Activated naive CD8-positive, alpha-beta T cell treated with anti-CD3 and anti-CD28 coated beads, Interleukin-2, amount 50 U/mL, for 24 hours (primary cell): ENCODE measurements at regions not wholly inside any gene's neighbourhood (a gene's known extent, or its start where the extent isn't known, plus 50 kb on each side); places are given as distances from the start of the nearest gene placed in this dataset.

Experiments used
- ATAC-seq: fragments of 150-1000 bp; cut with Tn5 transposase; one replicate; pipeline ENCODE4 v1.10.0; 2021
- DNase-seq: peaks from one replicate; pipeline ENCODE4 v3.0.0; 2021
- H3K27ac Mint-ChIP-seq: one replicate; pipeline ENCODE4 v1.8.0; 2021; ENCODE audit warnings: mild to moderate bottlenecking, mixed read lengths
- H3K27me3 Mint-ChIP-seq: one replicate; pipeline ENCODE4 v1.8.0; 2021; ENCODE audit warnings: mixed read lengths
- H3K36me3 Mint-ChIP-seq: one replicate; pipeline ENCODE4 v1.8.0; 2021; ENCODE audit warnings: low read depth, mixed read lengths
- H3K4me1 Mint-ChIP-seq: one replicate; pipeline ENCODE4 v1.8.0; 2021; ENCODE audit warnings: mixed read lengths
- H3K4me3 Mint-ChIP-seq: one replicate; pipeline ENCODE4 v1.8.0; 2021; ENCODE audit warnings: mild to moderate bottlenecking, moderate library complexity, mixed read lengths
- H3K9me3 Mint-ChIP-seq: one replicate; pipeline ENCODE4 v1.8.0; 2021; ENCODE audit warnings: mixed read lengths

DNA sequence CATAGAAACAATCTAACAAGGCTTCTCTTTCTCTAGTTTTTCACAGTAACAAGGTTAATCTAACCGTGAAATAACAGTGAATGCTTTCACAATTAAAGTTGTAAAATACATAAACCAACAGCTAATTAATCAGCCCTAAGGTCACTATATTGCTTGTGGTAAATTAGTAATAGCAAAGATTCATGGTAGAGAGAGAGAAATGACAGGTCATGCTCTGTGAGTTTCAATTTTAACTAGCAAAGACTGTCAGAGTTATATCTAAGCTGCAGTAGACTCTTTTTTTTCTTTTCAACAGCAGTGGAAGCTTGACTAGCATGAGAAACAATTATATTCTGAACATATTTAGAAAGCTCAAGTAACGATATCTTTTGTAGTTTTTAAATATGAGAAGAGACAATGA lies 1068.0 kb downstream of the MAT2B start:
- Mint-ChIP-seq H3K36me3 (no peaks in the 10 kb centered on the region), H3K4me3 (no peak overlapping the region), H3K27me3 (no peaks in the 10 kb centered on the region), H3K4me1 (no peaks in the 10 kb centered on the region), H3K27ac (no peak overlapping the region), H3K9me3 (peaks cover 7% of the 10 kb centered on the region)
- no peak for ATAC-seq
- DNase-seq, result no peak

DNA sequence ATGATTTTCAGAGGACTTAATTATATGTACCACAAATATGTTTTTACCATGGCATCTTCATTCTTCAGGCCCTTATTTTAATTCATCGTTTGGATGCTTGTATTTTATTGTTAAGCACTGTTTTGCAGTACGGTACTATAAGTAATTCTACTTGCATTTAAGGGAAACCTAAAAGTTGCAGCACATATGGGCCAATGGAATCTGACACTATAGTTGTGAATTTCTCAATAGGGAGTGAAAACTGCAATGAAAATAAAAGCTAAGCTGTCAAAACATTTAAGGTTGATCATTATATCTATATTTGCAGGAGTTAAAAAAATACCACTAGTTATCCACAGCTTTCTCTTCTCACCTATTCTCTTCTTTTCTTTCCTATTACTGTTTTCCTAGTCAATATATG lies 1071.8 kb downstream of the MAT2B start:
- H3K27ac Mint-ChIP-seq, result no peak overlapping the region
- H3K36me3 Mint-ChIP-seq, result no peaks in the 10 kb centered on the region
- H3K4me3 Mint-ChIP-seq, result no peak overlapping the region
- ATAC-seq (no peak), DNase-seq (no peak)
- no peaks in the 10 kb centered on the region for H3K9me3 Mint-ChIP-seq
- H3K4me1 Mint-ChIP-seq, result no peaks in the 10 kb centered on the region
- no peaks in the 10 kb centered on the region for H3K27me3 Mint-ChIP-seq

DNA sequence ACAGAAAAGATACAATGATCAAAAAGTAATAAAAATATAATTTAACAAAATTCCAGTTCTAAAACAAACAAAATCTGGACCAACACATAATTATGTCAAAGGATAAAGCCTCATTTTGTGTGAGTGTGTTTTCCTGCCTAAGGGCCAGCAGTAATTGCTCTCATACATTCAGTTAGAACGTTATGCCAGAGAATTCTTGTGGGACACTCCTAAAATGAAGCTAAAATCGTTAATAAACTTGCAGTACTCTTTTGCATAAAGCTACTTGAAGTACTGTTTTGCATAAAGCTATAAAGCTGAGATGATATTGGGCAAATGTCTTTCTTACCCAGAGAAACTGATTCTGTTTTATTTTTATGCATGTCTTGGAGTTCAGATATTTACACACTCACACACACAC lies 1072.3 kb downstream of the MAT2B start:
- Mint-ChIP-seq H3K4me3 (no peak overlapping the region), H3K27ac (no peak overlapping the region), H3K9me3 (no peaks in the 10 kb centered on the region), H3K27me3 (no peaks in the 10 kb centered on the region), H3K4me1 (no peaks in the 10 kb centered on the region), H3K36me3 (no peaks in the 10 kb centered on the region)
- DNase-seq (no peak), ATAC-seq (no peak)

DNA sequence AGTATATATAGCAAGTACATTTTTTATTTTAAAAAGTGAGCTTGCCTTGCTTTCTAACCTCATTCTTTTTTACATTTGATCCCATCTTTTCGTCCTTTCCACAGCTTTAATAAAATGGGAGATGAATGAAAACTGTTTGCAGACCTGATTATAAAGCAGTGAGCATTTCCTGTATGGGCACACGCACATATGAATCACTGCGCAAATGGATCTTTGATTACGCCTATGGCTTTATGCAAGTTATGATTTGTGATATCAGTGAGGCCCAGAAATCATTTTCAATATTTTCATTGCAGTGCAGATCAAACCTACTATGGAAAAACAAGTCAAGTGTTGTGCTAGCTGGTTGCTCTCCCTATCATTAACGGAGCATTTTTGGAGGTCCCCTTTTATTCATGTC lies 1073.0 kb downstream of the MAT2B start:
- ATAC-seq (no peak), DNase-seq (no peak)
- H3K27me3 Mint-ChIP-seq, result no peaks in the 10 kb centered on the region
- no peak overlapping the region for H3K27ac Mint-ChIP-seq
- H3K4me3 Mint-ChIP-seq, result no peak overlapping the region
- H3K9me3 Mint-ChIP-seq, result no peaks in the 10 kb centered on the region
- H3K36me3 Mint-ChIP-seq, result no peaks in the 10 kb centered on the region
- no peaks in the 10 kb centered on the region for H3K4me1 Mint-ChIP-seq

DNA sequence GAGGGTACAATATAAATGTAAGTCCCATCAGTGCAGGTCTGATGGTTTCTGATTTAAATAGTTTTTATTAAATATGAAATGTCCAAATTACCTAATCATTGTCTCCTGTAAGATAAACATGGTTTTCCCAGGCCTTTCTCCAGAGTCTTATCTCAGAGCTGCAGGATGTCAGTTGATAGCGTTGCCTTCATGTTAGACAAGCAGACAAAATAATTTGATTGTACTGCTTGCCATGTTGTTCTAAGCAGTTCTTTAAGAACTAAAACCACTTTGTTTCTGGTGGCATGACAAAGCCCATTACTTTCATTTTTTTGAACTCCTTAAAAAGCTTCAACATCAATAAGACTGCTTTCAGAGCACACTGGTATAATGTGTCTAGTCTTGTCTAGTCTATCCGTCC lies 1073.5 kb downstream of the MAT2B start:
- Mint-ChIP-seq H3K4me3 (no peak overlapping the region), H3K27ac (no peak overlapping the region), H3K9me3 (no peaks in the 10 kb centered on the region), H3K4me1 (no peaks in the 10 kb centered on the region), H3K36me3 (no peaks in the 10 kb centered on the region), H3K27me3 (no peaks in the 10 kb centered on the region)
- DNase-seq, result no peak
- no peak for ATAC-seq

DNA sequence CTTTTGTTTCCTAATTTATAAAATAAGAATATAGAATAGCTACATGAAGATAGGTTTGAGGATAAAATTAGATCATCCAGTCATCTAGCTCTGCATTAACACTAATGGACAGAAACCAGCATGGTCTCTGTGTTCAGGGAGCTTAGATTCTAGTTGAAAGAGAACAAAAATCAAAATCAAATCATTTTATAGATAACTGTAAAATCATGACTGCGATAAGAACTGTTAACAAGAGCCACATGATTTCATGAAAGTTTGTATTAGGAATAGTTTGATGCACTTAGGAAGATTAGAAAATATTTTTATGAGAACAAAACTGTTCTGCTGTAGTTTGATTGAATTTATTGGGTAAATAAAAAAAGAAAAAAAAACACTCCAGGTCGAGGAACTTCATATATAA lies 1074.7 kb downstream of the MAT2B start:
- no peaks in the 10 kb centered on the region for H3K4me1 Mint-ChIP-seq
- no peak overlapping the region for H3K4me3 Mint-ChIP-seq
- no peaks in the 10 kb centered on the region for H3K27me3 Mint-ChIP-seq
- DNase-seq (no peak), ATAC-seq (no peak)
- H3K27ac Mint-ChIP-seq, result no peak overlapping the region
- H3K36me3 Mint-ChIP-seq, result no peaks in the 10 kb centered on the region
- H3K9me3 Mint-ChIP-seq, result peaks cover 2% of the 10 kb centered on the region

DNA sequence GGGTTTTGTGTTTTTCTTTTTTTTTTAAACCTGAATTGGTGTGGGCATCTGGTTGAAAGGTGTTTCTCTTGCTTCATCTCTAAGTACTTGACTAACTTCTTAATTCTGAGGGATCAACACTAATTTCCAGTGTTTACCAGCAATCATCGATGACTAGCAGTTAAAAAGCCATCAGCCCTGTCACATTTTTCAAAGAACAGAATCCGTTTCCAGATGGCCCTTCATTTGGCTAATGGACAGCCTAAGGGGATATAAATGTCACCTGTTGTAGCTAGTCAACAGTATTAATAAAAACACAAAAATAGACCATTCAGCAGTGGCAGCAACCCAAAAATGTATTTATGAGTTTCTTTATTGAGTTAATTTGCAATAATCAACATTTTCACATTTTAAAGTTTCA lies 1076.5 kb downstream of the MAT2B start:
- Mint-ChIP-seq H3K4me1 (no peaks in the 10 kb centered on the region), H3K27me3 (no peaks in the 10 kb centered on the region), H3K4me3 (no peak overlapping the region), H3K9me3 (peaks cover 8% of the 10 kb centered on the region), H3K36me3 (no peaks in the 10 kb centered on the region), H3K27ac (no peak overlapping the region)
- ATAC-seq (no peak), DNase-seq (no peak)

DNA sequence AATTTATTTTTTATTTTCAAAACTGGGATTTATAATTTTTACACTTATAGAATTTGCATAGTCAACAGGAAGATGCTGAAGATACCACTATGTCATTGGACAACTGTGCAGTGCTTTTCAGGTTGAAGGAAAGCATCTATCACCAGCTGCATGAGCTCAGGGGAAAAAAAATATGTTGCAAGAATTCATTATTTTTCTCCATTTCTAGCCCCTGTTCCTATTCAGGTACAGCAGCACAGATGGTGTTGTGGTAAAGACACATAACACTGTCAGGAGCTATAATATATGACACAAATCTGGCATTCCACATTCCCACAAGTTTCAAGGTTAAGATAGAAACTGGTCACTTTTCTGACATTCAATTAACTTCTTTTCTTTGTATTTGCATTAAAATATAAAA lies 1088.6 kb downstream of the MAT2B start:
- Mint-ChIP-seq H3K36me3 (no peaks in the 10 kb centered on the region), H3K27ac (no peak overlapping the region), H3K4me3 (no peak overlapping the region), H3K9me3 (peaks cover 4% of the 10 kb centered on the region), H3K4me1 (no peaks in the 10 kb centered on the region), H3K27me3 (no peaks in the 10 kb centered on the region)
- DNase-seq, result no peak
- no peak for ATAC-seq

DNA sequence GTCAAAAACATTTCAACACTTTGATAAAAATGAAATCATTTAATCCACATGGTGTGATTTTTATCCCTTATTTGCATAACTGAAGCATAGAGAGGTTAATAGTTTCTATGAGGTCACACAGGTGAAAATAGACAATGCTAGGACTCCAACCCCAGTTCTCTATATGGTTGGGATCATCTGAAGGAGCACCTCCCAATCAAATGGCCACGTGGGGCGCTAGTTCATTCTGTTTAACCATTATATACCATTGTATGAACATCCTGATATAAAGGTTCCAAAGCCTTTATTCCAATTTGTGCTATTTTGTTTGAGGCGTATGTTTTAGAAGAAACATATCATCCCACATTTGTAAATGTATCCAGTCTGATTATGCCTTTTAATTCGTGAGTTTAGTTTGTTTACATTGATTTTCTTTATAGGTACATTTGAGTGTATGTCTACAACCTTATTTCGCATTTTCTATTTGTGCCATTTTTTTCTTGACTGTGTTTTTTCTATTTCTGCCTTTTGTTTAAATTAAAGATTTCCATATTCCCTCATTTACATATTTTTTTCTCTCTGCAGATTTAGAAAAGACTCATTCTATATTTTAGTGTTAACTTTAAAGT lies 1092.0 kb downstream of the MAT2B start:
- peaks cover 9% of the 10 kb centered on the region for H3K9me3 Mint-ChIP-seq
- H3K27me3 Mint-ChIP-seq, result no peaks in the 10 kb centered on the region
- no peaks in the 10 kb centered on the region for H3K4me1 Mint-ChIP-seq
- H3K4me3 Mint-ChIP-seq, result no peak overlapping the region
- DNase-seq (no peak), ATAC-seq (no peak)
- no peak overlapping the region for H3K27ac Mint-ChIP-seq
- no peaks in the 10 kb centered on the region for H3K36me3 Mint-ChIP-seq

DNA sequence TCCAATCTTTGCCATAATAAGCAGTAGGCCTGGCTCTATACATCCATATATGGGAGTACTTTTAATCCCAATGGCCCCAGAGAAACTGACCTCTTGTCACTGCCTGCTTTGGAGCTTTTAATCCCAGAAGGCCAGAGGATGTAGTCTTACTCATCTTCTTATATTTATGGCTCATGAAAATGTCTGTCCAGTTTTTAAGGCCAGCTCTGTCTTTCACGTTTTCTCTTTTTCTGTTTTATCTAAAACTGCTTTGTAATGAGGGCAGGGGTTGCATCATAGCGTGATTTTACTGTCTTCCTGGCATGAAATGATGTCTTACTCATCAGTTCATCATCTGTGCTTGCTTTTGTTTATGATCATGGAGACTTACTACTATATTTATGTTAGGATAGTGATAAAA lies 1094.9 kb downstream of the MAT2B start:
- DNase-seq, result no peak
- no peaks in the 10 kb centered on the region for H3K36me3 Mint-ChIP-seq
- H3K9me3 Mint-ChIP-seq, result peaks cover 9% of the 10 kb centered on the region
- H3K27me3 Mint-ChIP-seq, result no peaks in the 10 kb centered on the region
- ATAC-seq, result no peak
- no peak overlapping the region for H3K27ac Mint-ChIP-seq
- no peak overlapping the region for H3K4me3 Mint-ChIP-seq
- H3K4me1 Mint-ChIP-seq, result no peaks in the 10 kb centered on the region

DNA sequence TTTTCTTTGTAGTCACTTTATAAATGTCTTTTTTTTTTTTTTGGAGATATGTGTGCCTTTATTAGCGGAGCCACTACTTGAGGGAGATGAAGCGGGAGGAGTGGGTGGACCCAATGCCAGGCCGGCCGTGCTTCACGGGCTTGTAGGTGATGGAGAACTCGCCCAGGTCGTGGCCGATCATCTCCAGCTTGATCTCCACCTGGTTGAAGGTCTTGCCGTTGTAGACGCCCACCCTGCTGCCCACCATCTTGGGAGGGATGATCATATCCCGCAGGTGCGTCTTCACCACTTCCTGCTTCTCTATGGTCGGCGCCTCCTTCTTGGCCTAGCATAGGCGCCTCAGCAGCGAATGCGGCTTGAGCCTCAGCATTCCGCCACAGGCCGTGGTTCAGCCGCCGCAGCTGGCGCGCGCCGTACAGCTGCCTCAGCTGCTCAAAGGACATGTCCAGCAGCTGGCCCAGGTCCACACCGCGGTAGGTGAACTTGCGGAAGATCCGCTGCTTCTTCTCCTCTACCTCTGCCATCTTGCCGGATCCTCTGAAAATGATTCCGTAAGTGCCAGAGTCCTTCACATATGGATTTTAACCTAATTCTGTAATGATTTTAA lies 1095.6 kb downstream of the MAT2B start:
- no peaks in the 10 kb centered on the region for H3K27me3 Mint-ChIP-seq
- no peaks in the 10 kb centered on the region for H3K4me1 Mint-ChIP-seq
- no peak for ATAC-seq
- no peak for DNase-seq
- H3K9me3 Mint-ChIP-seq, result peaks cover 9% of the 10 kb centered on the region
- no peak overlapping the region for H3K4me3 Mint-ChIP-seq
- H3K36me3 Mint-ChIP-seq, result no peaks in the 10 kb centered on the region
- no peak overlapping the region for H3K27ac Mint-ChIP-seq

DNA sequence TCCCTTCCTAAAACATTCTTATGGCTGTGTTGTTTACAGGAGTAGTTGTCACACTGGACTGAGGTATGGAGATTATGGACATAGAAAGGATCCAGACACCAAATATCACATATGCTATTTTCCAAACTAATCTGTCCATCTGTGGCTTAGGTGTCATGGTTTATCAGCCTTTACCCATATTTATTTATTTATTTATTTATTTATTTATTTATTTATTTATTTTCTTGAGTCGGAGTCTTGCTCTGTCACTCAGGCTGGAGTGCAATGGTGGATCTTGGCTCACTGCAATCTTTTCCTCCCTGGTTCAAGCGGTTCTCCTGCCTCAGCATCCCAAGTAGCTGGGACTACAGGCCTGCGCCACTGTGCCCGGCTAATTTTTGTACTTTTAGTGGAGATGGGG lies 1103.1 kb downstream of the MAT2B start:
- Mint-ChIP-seq H3K36me3 (no peaks in the 10 kb centered on the region), H3K4me3 (no peak overlapping the region), H3K27ac (no peak overlapping the region), H3K27me3 (no peaks in the 10 kb centered on the region), H3K9me3 (peaks cover 10% of the 10 kb centered on the region), H3K4me1 (no peaks in the 10 kb centered on the region)
- no peak for DNase-seq
- no peak for ATAC-seq

DNA sequence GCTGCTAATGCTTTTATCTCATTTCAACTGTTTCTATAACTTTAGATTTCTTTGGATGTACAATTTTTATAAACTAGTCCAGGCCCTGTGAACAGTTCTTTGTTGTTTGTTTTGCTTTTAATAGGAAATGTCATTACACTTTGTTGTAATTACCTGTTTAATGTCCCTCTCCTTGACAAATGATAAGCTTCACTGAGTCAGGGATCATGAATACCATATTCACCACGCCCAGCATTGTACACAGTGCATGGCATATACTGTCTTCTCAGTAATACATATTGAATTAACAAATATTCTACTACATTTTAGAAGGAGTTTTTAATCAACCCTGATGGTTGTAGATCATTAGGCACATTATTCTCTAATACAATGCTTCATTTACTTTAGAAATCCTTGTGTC lies 1105.0 kb downstream of the MAT2B start:
- peaks cover 10% of the 10 kb centered on the region for H3K9me3 Mint-ChIP-seq
- H3K4me3 Mint-ChIP-seq, result no peak overlapping the region
- no peaks in the 10 kb centered on the region for H3K36me3 Mint-ChIP-seq
- ATAC-seq (no peak), DNase-seq (no peak)
- no peak overlapping the region for H3K27ac Mint-ChIP-seq
- no peaks in the 10 kb centered on the region for H3K4me1 Mint-ChIP-seq
- H3K27me3 Mint-ChIP-seq, result no peaks in the 10 kb centered on the region

DNA sequence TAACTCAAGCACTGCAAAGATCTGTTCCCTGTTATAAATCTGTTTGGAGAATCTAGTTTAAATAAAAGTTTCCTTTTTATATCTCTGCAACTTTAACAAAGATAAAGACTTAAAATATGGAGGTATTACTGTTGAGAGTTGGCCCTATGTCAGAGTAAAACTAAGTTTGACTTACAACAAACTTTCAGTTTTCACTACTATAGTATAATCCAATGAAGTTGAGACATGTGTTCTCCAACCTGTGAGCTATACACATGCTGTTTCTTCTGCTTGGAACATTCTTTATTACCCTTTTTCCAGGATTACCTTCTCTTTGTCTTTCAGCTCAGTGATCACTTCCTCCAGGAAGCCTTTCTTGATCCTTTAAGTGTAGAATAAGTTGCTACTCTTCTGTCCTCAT lies 1109.3 kb downstream of the MAT2B start:
- Mint-ChIP-seq H3K27me3 (no peaks in the 10 kb centered on the region), H3K36me3 (no peaks in the 10 kb centered on the region), H3K27ac (no peak overlapping the region), H3K4me3 (no peak overlapping the region), H3K4me1 (no peaks in the 10 kb centered on the region), H3K9me3 (peaks cover 11% of the 10 kb centered on the region)
- no peak for ATAC-seq
- DNase-seq, result no peak

DNA sequence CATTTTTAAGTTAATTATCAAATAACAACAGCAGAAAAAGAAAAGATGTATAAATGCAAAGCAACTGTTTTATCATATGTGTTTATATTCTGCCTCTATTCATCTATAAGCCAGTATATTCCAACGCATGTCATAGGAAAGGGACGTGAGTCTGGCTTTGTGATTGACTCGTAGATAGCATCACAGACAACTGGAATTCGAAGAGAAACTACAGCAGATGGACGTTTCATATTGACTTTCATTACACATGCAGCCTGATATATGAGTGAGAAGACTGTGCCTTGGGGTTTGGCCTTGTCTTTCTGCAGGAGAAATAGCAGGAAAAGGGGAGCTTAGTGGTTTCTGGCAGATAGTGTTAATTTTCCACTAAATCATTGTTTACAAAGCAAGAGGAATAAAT lies 1111.9 kb downstream of the MAT2B start:
- DNase-seq, result no peak

DNA sequence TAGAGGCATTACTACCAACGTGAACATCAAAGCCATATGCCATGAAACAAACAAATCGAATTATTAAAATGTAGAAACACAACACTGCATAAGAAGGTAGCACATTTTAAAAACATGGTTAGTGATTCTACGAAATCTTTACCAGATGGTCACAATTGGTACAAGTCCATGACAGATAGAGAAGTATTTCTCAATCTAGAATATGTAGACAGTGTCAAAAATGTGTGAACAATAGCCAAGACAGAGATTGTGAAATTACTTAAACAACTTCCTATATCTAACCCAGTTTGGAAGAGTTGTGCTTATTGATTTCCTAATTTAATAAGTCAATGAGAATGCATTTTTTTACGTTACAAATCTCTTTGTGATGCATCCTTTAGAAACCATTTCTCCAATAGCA lies 1121.6 kb downstream of the MAT2B start:
- ATAC-seq, result no peak
- no peak overlapping the region for H3K27ac Mint-ChIP-seq
- H3K4me1 Mint-ChIP-seq, result no peaks in the 10 kb centered on the region
- H3K27me3 Mint-ChIP-seq, result no peaks in the 10 kb centered on the region
- DNase-seq, result no peak
- H3K9me3 Mint-ChIP-seq, result peaks cover 5% of the 10 kb centered on the region
- no peaks in the 10 kb centered on the region for H3K36me3 Mint-ChIP-seq
- H3K4me3 Mint-ChIP-seq, result no peak overlapping the region

More for the DNA sequence above, 1111.9 kb downstream of the MAT2B start:
- Mint-ChIP-seq H3K9me3 (peaks cover 16% of the 10 kb centered on the region), H3K4me1 (no peaks in the 10 kb centered on the region), H3K4me3 (no peak overlapping the region), H3K36me3 (no peaks in the 10 kb centered on the region), H3K27me3 (no peaks in the 10 kb centered on the region), H3K27ac (no peak overlapping the region)
- ATAC-seq, result no peak
